ENCODE measurements at regions not wholly inside any gene's neighbourhood (a gene's known extent, or its start where the extent isn't known, plus 50 kb on each side); places are given as distances from the start of the nearest gene placed in this dataset.

- no peak for TF ChIP-seq CTCF (IDR thresholded peaks at IDR 0.05)
- TF ChIP-seq POLR2A (IDR thresholded peaks at IDR 0.05; ENCODE audit: low read depth), result no peak
- TF ChIP-seq POLR2AphosphoS5 (IDR thresholded peaks at IDR 0.05), result no peak
These were observed 1147.8 kb downstream of the FSCB start for GRCh38 chr14:43359317-43359716.
